Cardiac muscle cell (in vitro differentiated cells and primary cell): ENCODE measurements at regions not wholly inside any gene's neighbourhood (a gene's known extent, or its start where the extent isn't known, plus 50 kb on each side); places are given as distances from the start of the nearest gene placed in this dataset.

Experiments used
- DNase-seq, 2 donors: peaks; one replicate each; pipeline versions ENCODE4 v3.0.0 to v3.0.0-alpha.2; 2010 to 2017; ENCODE audit warnings: low read depth in 1 of 2, low spot score in 1 of 2
- H3K27ac ChIP-seq: fragments of 200-600 bp; sonication (generic); 2 replicates; pipeline ENCODE4 v1.5.1; 2016
- H3K27me3 ChIP-seq: fragments of 200-600 bp; sonication (generic); 2 replicates; pipeline ENCODE4 v1.6.0; 2016; ENCODE audit warnings: control low read depth
- H3K36me3 ChIP-seq: fragments of 200-600 bp; sonication (generic); 2 replicates; pipeline ENCODE4 v1.5.1; 2016; ENCODE audit warnings: control low read depth
- H3K4me1 ChIP-seq: fragments of 200-600 bp; sonication (generic); 2 replicates; pipeline ENCODE4 v1.8.1; 2017; ENCODE audit warnings: low read depth, mild to moderate bottlenecking, mixed run types
- H3K4me3 ChIP-seq: fragments of 200-600 bp; sonication (generic); 2 replicates; pipeline ENCODE4 v1.5.1; 2016; ENCODE audit warnings: mild to moderate bottlenecking
- H3K9me3 ChIP-seq: fragments of 200-600 bp; sonication (generic); 2 replicates; pipeline ENCODE4 v1.5.1; 2017; ENCODE audit warnings: low read depth, mild to moderate bottlenecking, control low read depth
- CTCF ChIP-seq: IDR thresholded peaks from 2 replicates; pipeline ENCODE4 v1.5.1; 2012; ENCODE audit warnings: low read depth, mild to moderate bottlenecking, low read length

DNA sequence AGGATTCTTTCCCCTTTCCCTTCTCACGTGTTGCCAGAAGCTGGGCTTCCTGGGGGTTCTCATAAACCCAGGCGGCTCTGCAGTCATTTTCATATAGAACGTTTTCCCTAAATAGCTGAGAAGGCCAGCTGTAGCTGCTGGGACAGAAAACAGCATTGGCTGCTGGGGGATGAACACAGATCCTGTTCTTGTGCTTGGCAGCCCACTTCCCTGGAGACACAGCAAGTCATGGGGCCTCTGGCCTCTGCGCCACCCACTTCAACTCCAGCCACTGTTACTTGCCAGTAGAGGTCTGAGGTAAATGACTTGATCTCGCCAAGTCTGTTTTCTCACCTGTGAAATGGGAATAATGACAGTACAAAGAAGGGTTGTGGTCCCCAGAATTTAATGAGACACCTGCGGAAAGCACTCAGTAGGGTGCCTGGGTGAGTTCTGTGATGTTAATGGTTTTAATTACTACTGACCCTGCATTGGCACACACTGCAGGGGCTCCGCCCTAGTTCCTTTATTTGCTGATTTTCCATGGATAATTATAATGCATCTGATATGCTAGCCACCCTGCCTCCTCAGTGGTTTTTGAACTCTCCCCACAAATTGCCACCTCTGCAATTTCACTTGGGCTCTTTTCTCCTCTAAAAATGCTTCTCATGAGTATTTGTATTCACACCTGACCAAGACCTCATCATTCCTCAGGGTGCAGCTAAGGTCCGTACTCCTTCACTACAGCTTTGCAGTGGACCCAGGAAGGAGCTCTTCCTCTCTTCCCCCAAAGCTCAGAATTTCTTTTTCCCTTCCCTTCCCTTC is 274.7 kb downstream of the RPLP1 start:
- no peaks in the 10 kb centered on the region for H3K9me3 ChIP-seq
- no peak for DNase-seq
- peaks cover 10% of the 10 kb centered on the region for H3K27me3 ChIP-seq
- no peak for TF ChIP-seq CTCF
- no peak overlapping the region for H3K4me3 ChIP-seq
- H3K4me1 ChIP-seq: no peaks in the 10 kb centered on the region
- H3K27ac ChIP-seq: no peak overlapping the region
- H3K36me3 ChIP-seq: no peaks in the 10 kb centered on the region

- TF ChIP-seq CTCF: peak; percentile 75
- H3K27me3 ChIP-seq: peaks cover 10% of the 10 kb centered on the region
- H3K9me3 ChIP-seq: no peaks in the 10 kb centered on the region
- H3K27ac ChIP-seq: no peak overlapping the region
- H3K4me3 ChIP-seq: no peak overlapping the region
- DNase-seq: peak; percentile 24 to 40
- no peaks in the 10 kb centered on the region for H3K4me1 ChIP-seq
- H3K36me3 ChIP-seq: no peaks in the 10 kb centered on the region
Measured at GRCh38 chr15:69729167-69729748, 276.6 kb downstream of the RPLP1 start.

DNA sequence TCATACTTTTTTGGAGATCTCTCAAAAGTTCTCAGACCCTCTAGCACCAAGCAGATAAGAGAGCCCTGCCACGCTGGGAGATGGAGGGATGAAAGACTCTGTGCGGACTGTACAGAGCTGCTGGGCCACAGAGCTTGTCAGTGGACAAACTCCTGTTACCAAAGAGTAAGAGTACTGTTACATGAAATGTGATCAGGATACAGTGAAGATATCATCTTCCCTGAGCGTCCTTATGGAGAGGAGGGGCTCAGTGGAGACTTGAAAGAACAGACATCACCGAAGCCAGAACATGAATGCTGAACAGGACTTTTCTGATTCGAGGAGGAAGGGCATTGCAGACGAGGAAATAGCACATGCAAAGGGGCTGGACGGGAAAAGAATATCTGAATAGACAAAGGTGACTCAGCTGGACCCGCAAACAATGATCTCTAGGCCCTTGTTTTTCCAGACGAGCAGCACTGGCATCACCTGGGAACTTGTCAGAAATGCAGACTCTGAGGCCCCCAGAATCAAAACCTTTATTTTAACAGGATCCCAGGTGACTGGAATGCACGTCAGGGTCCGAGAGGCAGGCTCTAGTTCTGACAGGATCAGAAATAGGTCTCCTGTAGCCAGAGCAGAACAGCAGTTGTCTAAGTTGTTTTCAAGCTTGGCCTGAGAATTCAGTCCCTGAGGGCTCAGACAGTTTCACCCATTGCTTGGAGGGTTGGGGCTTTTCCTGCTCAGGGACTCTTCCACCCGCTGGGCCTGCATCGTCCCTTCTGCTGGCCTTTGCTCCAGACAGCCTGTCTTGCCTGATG is 277.9 kb downstream of the RPLP1 start:
- no peaks in the 10 kb centered on the region for H3K9me3 ChIP-seq
- H3K4me1 ChIP-seq: peaks cover 3% of the 10 kb centered on the region
- no peaks in the 10 kb centered on the region for H3K36me3 ChIP-seq
- no peak overlapping the region for H3K4me3 ChIP-seq
- no peak for DNase-seq
- peaks cover 4% of the 10 kb centered on the region for H3K27me3 ChIP-seq
- H3K27ac ChIP-seq: no peak overlapping the region
- no peak for TF ChIP-seq CTCF

- Histone ChIP-seq H3K4me1 (peaks cover 4% of the 10 kb centered on the region), H3K36me3 (no peaks in the 10 kb centered on the region), H3K4me3 (no peak overlapping the region), H3K27me3 (peaks cover 4% of the 10 kb centered on the region), H3K27ac (no peak overlapping the region), H3K9me3 (no peaks in the 10 kb centered on the region)
- TF ChIP-seq CTCF: no peak
- no peak for DNase-seq
Measured at GRCh38 chr15:69731081-69731330, 278.4 kb downstream of the RPLP1 start.

- no peak for TF ChIP-seq CTCF
- no peaks in the 10 kb centered on the region for H3K9me3 ChIP-seq
- H3K4me1 ChIP-seq: peaks cover 4% of the 10 kb centered on the region
- H3K36me3 ChIP-seq: no peaks in the 10 kb centered on the region
- no peak for DNase-seq
- H3K4me3 ChIP-seq: no peak overlapping the region
- H3K27me3 ChIP-seq: peaks cover 1% of the 10 kb centered on the region
- no peak overlapping the region for H3K27ac ChIP-seq
Measured at GRCh38 chr15:69731581-69731980, 279.0 kb downstream of the RPLP1 start.
